Posterior cingulate gyrus (tissue), 11 donors: ENCODE measurements at regions not wholly inside any gene's neighbourhood (a gene's known extent, or its start where the extent isn't known, plus 50 kb on each side); places are given as distances from the start of the nearest gene placed in this dataset.

Experiments used
- DNase-seq, 10 donors: peaks; one replicate each; pipeline versions ENCODE4 v3.0.0 to v3.0.0-alpha.2; 2020 to 2021; ENCODE audit warnings: mixed read lengths in 3 of 10
- intact Hi-C: fragments of 100-400 bp; cut with DNase I; formaldehyde crosslinking; loops from one replicate; pipeline ENCODE4 v1.15.1; 2023

DNA sequence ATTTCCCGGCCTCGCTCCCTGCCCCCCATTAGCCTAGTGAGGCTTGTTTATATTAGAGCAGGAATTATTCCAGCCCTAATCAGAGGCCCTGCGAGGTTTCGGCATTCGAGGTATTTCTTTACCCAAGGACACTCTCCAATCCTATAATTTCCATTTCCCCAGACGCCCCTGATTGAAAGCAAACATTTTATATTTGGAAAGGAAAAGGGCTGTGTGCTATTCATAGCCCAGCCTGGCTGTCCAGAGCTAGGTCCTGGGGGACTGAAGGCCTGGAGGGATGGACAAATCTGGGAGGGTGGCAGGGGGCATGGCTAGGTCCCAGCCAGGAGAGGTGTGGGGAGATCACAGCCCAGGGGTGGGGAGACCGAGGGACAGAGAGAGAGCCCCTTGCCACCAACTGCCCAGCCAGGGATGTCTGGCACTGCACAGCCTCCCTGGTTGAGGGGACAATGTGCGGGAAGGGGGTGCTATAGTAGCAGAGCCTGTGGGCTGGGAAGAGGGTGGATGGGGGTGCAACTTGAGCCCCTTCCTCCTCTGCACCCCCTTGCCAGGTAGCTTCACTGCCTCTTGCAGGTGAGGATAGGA is 125.1 kb downstream of the BARX1 start:
- intact Hi-C loops: no loop called here
- peak in 1 of 10 donors; percentile 59 for DNase-seq

- DNase-seq: no peak
- intact Hi-C loops: no loop called here
Observed at GRCh38 chr9:93829271-93830011, 125.7 kb downstream of the BARX1 start.

DNA sequence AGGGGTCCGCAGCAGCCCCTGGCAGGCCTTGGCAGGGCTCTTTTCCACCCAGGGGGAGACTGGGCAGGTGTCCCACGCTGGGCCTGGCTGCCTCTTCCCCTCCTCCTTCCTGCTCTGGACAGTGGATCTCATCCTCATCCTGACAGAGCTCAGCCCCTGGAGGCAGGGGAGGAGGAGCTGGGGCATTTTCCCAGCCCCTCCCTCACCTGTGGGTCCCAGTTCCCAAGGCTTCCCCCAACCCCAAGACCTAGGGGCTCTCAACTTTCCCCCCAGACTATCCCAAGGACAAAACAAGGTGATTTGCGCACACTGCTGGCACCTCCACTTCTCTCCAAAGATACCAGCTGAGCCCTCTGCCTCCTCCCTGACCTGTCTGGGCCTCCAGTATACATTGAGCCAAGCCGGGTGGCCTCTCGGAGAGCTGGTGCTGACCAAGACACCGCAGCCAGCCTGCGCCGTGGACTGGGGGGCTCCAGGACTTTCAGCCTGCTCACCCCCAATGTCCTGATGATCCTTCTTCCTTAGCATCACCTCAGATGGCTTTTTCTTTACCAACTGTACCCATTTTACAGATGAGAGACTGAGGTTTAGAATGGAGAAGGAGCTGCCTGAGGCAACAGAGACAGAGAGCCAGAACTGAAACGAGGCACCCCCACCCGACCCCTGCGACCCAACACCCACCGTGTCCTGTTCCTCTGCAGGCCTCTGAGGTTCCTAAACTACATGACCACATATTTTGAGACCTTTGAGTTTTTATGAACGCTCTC is 126.6 kb downstream of the BARX1 start:
- intact Hi-C loops: no loop called here
- no peak for DNase-seq

DNA sequence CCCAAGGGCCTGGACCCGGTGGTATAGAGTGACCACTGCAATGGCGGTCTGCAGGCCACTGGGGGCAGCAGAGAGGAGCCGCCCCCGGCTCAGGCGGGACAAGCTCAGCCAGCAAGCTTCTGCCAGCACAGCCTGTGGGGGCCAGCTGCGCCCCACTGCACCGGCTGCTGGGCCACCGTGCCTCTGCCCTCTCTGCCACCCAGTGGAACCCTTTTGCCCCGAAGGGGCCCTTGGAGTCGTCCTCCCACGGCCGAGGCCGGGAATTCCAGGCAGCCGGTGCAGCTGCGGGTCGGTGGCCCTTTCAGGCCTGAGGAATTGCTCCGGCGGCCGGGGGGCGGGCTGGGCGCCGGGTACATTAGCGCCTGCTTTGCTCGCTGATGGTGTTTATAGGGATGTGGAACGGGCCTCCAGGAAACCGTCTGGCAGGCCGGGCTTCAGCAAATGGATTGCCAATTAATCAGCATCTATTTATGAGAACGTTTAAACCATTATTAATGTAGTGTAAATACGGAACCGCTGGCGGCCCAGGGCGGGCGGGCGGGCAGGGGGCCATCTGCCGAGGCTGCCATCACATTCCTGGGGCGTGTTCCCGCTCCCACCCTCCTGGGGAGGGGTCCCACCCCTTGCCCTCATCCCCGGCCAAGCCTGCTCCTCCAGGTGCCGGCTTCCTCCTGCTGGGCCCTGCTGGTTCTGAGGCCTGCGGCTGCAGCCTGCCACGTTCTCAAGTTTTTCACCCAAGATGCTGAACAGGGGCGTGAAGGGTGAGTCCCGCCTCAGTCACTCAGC is 127.4 kb downstream of the BARX1 start:
- peak in 9 of 10 donors; percentile 30 to 94 (median 60) for DNase-seq
- intact Hi-C loops: no loop called here

- intact Hi-C loops: no loop called here
- DNase-seq: peak in 1 of 10 donors; percentile 75
Observed at GRCh38 chr9:93826905-93827544, 128.1 kb downstream of the BARX1 start.

DNA sequence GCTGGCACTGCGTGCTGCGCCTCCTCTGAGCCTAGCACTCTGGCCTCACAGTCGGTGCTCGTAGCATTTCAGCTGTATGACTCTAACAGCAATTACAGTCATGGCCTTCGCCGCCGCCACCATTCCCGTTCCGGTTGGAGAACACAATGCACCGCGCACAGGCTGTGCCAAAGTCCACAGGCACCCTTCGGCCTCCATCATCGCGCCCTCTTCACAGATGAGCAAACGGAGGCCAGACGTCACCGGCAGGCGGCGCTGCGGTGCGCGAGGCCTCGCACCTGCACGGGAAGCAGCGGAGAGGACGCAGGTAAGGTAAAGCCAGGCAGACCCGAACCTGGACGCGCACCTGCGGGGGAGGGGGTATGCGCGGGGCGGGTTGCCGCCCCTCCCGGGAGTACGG is 128.9 kb downstream of the BARX1 start:
- DNase-seq: peak in 2 of 10 donors; percentile 75 to 80
- intact Hi-C loops: no loop called here

DNA sequence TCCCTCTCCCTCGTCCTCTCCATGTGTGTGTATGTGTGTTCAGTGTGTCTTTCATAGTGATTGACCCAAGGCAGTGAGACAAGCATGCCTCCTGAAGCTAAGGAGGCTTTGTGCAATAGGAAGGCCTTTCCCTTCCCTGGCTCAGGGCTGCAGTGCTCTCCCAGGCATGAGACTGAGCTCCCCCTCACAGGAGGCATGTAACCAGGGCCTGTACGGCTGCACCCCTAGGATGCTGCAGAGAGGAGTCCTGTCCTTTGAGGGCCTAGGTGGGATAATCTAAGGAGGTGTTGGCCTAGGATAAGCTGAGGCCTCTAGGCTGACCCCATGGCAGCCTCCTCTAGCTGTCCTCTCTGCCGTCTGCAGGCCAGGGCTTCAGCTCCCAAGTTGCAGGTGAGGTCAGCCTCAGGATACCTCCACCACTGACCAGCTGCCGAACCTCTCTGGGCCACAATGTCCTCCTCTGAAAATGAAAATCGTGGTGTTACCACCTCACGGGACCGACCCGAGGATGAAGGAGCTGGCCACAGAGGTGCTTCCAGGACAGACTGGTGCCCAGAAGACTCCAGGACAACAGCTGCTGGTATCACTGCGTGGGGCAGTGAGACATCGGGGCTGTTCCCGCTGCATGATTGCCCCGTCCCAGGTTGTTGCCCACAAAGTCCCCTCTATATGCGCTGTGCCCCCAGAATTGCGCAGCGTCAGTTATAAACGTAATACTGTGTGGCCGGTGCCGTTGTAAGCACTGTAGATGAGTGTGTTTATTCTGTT is 129.6 kb downstream of the BARX1 start:
- intact Hi-C loops: no loop called here
- peak in 1 of 10 donors; percentile 63 for DNase-seq

GRCh38 chr9:93824386-93825294 is 130.5 kb downstream of the BARX1 start:
- intact Hi-C loops: no loop called here

DNA sequence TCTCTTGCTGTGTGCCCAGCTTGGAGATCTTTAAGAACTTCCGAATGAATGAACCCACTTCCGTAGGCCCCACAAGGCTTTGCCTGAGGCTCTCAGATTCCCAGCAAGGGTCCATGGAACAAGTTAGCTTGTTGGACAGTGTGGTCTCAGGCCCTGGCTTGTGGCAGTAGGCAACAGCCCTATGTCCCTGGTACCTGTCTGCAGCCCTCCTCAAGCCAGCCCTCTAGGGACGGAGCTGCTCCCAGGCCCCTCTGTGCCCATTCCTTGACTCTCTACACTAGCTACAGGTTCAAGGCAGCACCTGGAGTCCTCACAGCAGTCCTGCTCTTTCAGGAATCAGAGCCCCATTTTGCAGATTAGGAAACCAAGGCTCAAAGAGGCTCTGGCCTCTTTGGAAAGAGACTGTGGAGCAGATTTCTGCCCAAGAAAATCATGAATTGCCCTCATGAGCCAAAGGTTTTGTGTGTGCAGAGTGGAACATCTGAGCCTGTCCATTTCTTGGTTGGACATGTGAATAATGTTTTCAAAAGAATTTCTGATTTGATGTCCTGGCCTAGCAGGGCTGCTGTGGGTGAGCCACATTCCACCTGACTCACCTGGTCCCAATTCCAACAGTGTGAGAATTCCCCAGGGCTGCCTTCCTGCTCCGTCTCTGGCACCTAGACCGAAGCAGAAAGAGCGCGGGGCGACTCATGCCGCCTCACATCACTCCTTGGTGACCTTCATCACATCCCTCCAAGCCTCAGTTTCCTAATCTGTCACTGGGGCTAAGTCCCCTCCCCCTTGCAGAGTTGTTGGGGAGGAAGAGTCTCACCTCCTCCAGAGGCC is 131.7 kb downstream of the BARX1 start:
- peak in 2 of 10 donors; percentile 51 to 59 for DNase-seq
- intact Hi-C loops: no loop called here

More at GRCh38 chr9:93824386-93825294, 130.5 kb downstream of the BARX1 start:
- no peak for DNase-seq

- peak in 1 of 10 donors; percentile 61 for DNase-seq
- intact Hi-C loops: no loop called here
Observed at GRCh38 chr9:93822229-93822628, 132.9 kb downstream of the BARX1 start.

GRCh38 chr9:93821307-93821703 is 133.8 kb downstream of the BARX1 start:
- intact Hi-C loops: no loop called here
- no peak for DNase-seq

- no peak for DNase-seq
- intact Hi-C loops: no loop called here
Observed at GRCh38 chr9:93820667-93821306, 134.4 kb downstream of the BARX1 start.

DNA sequence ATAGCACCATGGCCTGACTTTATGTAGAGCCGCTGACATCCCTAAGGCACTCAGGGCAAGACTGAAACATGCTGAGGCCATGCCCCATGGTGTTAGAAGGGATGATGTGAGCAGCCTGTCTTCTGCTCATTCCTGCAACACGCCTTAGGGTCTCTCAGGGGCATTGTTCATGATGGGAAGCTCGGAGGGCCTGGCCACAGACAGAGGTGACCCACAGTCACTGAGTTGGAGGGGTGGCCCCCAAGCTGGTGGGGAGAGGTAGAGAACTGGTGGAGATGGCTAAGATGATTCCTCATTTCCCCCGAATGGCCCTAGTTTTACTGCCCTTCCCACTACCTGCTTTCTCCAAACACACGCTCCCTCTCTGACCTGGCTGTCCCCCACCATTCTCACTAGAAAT is 135.2 kb downstream of the BARX1 start:
- DNase-seq: peak in 2 of 10 donors; percentile 55 to 62
- intact Hi-C loops: no loop called here

DNA sequence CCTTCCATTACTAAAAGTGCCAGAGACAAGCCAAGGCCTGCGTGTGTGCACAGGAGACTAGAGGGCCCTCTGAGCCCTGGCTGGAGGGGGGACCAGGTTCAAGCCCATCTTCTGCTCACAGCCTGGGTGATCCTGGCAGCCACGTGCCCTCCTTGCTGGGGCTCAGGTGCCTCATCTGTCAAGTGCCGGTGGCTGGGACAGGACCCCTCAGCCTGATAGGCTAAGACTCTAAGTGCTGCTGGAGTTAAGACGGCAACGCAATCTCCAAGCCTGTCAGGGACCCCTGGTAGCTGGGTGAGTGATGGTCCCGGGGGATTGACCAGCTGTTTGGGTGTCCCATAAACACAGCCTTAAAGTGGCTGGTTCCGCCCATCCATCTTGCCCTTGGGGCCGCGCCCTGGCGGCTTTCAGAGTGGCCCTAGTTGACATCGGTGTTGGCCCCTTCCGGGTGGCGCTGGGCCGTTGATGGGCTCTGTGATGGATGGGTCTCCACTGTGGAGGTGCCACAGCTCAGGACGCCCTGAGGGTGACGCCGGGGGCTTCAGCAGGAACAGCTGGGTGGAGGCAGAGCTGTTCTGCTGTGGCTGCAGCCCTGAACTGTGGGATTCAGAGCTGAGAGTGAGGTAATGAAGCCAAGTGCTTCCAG is 136.2 kb downstream of the BARX1 start:
- intact Hi-C loops: no loop called here
- peak in 2 of 10 donors; percentile 61 to 68 for DNase-seq

DNA sequence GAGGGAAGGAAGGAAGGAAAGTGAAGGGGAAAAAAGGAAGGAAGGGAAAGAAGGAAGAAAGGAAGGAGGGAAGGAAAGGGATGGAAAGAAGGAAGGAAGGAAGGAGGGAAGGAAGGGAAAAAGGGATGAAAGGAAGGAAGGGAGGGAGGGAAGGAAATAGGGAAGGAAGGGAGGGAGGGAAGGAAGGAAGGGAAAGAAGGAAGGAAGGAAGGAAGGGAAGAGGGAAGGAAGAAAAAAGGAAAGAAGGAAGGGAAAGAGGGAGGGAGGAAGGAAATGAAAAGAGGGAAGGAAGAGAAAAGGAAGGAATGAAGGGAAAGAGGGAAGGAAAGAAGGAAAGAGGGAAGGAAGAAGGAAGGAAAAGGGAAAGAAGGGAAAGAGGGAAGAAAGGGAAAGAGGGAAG is 136.9 kb downstream of the BARX1 start:
- intact Hi-C loops: no loop called here
- DNase-seq: no peak

- no peak for DNase-seq
- intact Hi-C loops: no loop called here
Observed at GRCh38 chr9:93815677-93816076, 139.5 kb downstream of the BARX1 start.

- DNase-seq: no peak
- intact Hi-C loops: no loop called here
Observed at GRCh38 chr9:93815135-93815534, 140.0 kb downstream of the BARX1 start.
